Left lung (tissue), 4 donors: ENCODE measurements at regions not wholly inside any gene's neighbourhood (a gene's known extent, or its start where the extent isn't known, plus 50 kb on each side); places are given as distances from the start of the nearest gene placed in this dataset.

Source experiments
- ATAC-seq: fragments of 200-7000 bp; cut with Tn5 transposase; one replicate; pipeline ENCODE4 v1.9.1; 2020; ENCODE audit warnings: moderate library complexity
- DNase-seq, 4 donors: peaks; one replicate each; pipeline ENCODE4 v3.0.0-alpha.2; 2013 to 2020
- H3K27ac ChIP-seq, 2 donors: fragments of 200-600 bp; sonication (generic) in 1 of 2; one replicate each; pipeline versions ENCODE4 v1.5.0 to v1.8.0; 2020 to 2021
- H3K27me3 ChIP-seq, 2 donors: fragments of 200-600 bp; sonication (generic) in 1 of 2; one replicate each; pipeline versions ENCODE4 v1.5.0 to v1.8.0; 2020 to 2021
- H3K36me3 ChIP-seq, 2 donors: fragments of 200-600 bp; sonication (generic) in 1 of 2; one replicate each; pipeline versions ENCODE4 v1.5.0 to v1.8.0; 2020 to 2021
- H3K4me1 ChIP-seq, 2 donors: fragments of 200-600 bp; one replicate each; pipeline ENCODE4 v1.8.0; 2021
- H3K4me3 ChIP-seq, 2 donors: fragments of 200-600 bp; sonication (generic) in 1 of 2; one replicate each; pipeline versions ENCODE4 v1.5.0 to v1.8.0; 2020 to 2021; ENCODE audit warnings: mild to moderate bottlenecking in 1 of 2
- H3K9me3 ChIP-seq, 2 donors: fragments of 200-600 bp; sonication (generic) in 1 of 2; one replicate each; pipeline versions ENCODE4 v1.5.0 to v1.8.0; 2020 to 2021
- intact Hi-C, 2 donors: fragments of 100-400 bp; cut with DNase I; formaldehyde crosslinking; loops; one replicate each; pipeline versions ENCODE4 v1.11.2 to v1.14.2; 2022
- TF ChIP-seq, protein P1 (sequence below), 2 donors: fragments of 200-600 bp; sonication (generic) in 1 of 2; IDR thresholded peaks; one replicate each; pipeline versions ENCODE4 v1.5.0 to v1.8.0; 2021; ENCODE audit warnings: antibody characterized with exemption in 2 of 2
- donor health status: DM: no; HTN: yes; CAD: no.
- donor health status: DM: no; HTN: no; CAD: no.

DNA sequence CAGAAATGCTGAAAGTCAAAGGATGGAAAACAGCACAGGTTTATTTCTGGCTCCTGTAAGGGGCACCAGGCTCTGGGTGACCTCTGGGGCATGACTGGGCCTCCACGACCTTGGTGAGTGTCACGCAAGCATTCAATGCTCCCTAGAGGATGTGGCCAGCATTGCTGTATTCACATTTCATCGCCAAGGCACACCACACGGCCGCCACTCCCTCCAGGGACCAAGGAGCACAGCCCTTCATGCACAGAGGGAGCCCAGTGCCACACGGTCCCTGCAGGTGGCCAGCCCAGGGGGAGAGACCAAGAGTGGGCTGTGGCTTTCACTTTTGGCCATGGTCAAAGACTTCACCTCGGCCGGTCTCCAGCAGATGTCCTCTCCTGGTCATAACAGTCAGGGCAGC is 137.4 kb upstream of the TNRC6C start:
- Histone ChIP-seq H3K27me3 (peaks cover 0 to 10% of the 10 kb centered on the region in 2 donors), H3K36me3 (no peaks in the 10 kb centered on the region), H3K27ac (no peak overlapping the region), H3K9me3 (no peaks in the 10 kb centered on the region), H3K4me1 (no peaks in the 10 kb centered on the region), H3K4me3 (no peak overlapping the region)
- peak in 1 of 4 donors; percentile 62 for DNase-seq
- TF ChIP-seq, protein P1, sequence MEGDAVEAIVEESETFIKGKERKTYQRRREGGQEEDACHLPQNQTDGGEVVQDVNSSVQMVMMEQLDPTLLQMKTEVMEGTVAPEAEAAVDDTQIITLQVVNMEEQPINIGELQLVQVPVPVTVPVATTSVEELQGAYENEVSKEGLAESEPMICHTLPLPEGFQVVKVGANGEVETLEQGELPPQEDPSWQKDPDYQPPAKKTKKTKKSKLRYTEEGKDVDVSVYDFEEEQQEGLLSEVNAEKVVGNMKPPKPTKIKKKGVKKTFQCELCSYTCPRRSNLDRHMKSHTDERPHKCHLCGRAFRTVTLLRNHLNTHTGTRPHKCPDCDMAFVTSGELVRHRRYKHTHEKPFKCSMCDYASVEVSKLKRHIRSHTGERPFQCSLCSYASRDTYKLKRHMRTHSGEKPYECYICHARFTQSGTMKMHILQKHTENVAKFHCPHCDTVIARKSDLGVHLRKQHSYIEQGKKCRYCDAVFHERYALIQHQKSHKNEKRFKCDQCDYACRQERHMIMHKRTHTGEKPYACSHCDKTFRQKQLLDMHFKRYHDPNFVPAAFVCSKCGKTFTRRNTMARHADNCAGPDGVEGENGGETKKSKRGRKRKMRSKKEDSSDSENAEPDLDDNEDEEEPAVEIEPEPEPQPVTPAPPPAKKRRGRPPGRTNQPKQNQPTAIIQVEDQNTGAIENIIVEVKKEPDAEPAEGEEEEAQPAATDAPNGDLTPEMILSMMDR (IDR thresholded peaks at IDR 0.05): no peak
- intact Hi-C loops: no loop called here
- ATAC-seq: no peak

DNA sequence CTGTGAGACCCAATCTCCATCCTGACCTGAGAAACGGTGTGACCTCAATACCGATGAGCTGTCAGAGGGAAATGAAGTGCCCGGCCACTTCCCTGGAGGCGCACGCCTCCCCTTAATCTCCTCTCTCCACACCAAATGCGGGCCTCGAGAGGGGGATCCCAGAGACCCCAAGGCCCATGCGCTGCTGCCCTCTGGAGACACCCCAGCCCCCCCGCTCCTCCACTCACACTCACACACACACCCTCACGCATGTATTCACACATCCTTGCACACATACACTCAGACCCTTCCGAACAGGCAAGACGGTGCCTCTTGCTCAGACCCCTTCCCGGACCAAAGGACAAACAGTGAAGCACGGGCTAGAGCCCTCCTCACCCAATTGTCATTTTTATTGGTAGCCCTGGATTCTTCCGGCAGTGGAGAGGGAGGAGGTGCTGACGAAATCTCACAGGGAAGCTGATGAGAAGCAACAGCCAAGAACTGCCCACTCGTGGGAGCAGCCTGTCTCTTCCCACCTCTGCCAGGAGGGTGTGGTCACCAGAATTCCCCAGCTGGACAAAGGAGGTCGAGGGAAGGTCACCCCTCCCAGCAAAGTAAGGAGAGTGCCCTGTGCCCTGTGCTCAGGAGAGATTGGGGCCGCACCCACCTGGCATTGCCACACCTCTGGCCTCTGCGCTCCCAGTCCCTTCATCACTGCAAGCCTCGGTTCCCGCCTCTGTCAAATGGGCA is 136.0 kb upstream of the TNRC6C start:
- Histone ChIP-seq H3K27me3 (peaks cover 0 to 20% of the 10 kb centered on the region in 2 donors), H3K36me3 (no peaks in the 10 kb centered on the region), H3K9me3 (no peaks in the 10 kb centered on the region), H3K4me3 (no peak overlapping the region), H3K4me1 (no peaks in the 10 kb centered on the region), H3K27ac (no peak overlapping the region)
- peak in 1 of 4 donors; percentile 49 for DNase-seq
- TF ChIP-seq, protein P1 (IDR thresholded peaks at IDR 0.05): no peak
- ATAC-seq: peak; percentile 27
- intact Hi-C loops: no loop called here

DNA sequence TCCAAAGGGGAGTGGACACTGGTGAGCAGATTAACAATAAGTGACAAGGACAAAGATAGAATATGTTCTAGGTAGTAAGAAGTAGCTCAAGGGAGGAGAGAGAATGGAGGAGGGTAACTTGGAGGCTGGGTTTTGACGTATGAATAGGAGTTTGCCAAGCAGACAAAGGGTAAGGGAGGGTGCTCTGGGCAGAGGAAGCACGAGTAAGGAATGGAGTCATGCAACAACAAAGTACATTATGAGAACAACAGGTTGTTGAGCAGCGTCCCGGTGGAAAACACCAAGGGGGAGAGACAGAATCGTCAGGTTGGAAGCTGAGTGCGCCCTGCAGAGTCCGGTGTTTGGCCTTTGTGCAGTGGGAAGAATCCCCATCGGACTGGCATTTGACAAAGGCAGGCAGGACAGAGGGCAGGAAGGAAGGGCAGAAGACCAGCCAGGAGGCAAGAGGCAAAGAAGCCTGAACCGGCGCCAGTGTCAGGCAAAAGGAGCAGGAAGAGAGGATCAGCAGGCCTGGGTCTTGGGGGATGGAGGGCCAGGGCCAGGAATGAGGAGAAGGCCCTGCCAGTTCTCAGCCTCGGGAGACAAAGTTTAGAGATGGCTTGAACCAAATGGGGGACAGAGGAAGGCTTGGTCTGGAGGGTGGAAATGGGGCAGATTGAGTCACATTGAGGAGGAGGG is 134.3 kb upstream of the TNRC6C start:
- ATAC-seq (no peak), DNase-seq (peak in 1 of 4 donors; percentile 45)
- Histone ChIP-seq H3K4me3 (no peak overlapping the region), H3K27me3 (peaks cover 0 to 24% of the 10 kb centered on the region in 2 donors), H3K27ac (no peak overlapping the region), H3K36me3 (no peaks in the 10 kb centered on the region), H3K9me3 (no peaks in the 10 kb centered on the region), H3K4me1 (no peaks in the 10 kb centered on the region)
- TF ChIP-seq, protein P1 (IDR thresholded peaks at IDR 0.05): no peak
- intact Hi-C loops: no loop called here

DNA sequence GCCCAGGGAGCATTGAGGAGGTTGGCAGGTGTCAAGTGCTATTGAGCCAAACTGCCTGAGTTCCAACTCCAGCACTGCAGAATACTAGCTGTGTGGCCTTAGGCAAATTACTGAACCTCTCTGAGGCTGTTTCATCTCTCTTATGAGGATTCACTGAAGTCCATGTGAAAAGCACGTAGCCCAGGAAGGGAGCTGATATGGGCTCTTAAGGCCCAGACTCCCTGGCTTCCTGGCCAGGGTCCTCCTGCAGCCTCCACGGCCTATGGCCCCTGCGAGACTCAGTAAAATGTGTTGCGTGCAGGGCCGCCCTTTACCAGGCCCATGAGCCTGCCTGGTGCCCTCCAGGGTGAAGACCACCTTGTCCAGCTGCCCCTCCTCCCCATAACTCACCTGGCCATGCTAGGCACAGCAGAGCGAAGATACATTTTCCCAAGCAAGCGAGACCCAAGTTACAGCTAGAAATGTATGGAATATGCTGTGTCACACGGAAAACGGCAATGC is 133.7 kb upstream of the TNRC6C start:
- ATAC-seq (no peak), DNase-seq (peak in 1 of 4 donors; percentile 46)
- peaks cover 0 to 24% of the 10 kb centered on the region in 2 donors for H3K27me3 ChIP-seq
- TF ChIP-seq, protein P1 (IDR thresholded peaks at IDR 0.05): no peak
- no peak overlapping the region for H3K27ac ChIP-seq
- H3K9me3 ChIP-seq: no peaks in the 10 kb centered on the region
- H3K4me1 ChIP-seq: no peaks in the 10 kb centered on the region
- H3K36me3 ChIP-seq: no peaks in the 10 kb centered on the region
- no peak overlapping the region for H3K4me3 ChIP-seq
- intact Hi-C loops: no loop called here

DNA sequence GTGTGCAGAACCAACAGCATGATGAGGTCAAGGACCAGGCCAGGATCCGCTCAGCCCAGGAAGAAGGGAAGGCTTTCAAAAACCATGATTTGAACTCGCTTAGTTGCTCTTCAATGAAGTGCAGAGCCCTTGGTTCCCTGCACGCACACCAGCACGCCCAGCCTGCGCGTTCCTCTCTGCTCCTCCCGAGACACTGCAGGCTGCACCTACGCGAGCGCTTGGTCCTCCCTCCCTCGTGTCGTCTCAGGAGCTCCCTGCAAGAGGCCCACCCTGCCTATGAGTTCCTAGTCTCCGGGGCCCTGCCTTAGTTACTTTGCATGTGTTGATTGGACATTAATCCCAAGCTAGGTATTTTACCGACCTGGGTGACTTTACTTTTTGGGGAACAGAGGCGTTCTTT is 132.9 kb upstream of the TNRC6C start:
- no peak overlapping the region for H3K27ac ChIP-seq
- peak in 1 of 4 donors; percentile 70 for DNase-seq
- intact Hi-C loops: no loop called here
- no peak for ATAC-seq
- H3K27me3 ChIP-seq: peaks cover 0 to 24% of the 10 kb centered on the region in 2 donors
- H3K36me3 ChIP-seq: no peaks in the 10 kb centered on the region
- no peaks in the 10 kb centered on the region for H3K9me3 ChIP-seq
- H3K4me1 ChIP-seq: no peaks in the 10 kb centered on the region
- TF ChIP-seq, protein P1 (IDR thresholded peaks at IDR 0.05): no peak
- H3K4me3 ChIP-seq: no peak overlapping the region
